DND-41 (cell line): ENCODE measurements at regions not wholly inside any gene's neighbourhood (a gene's known extent, or its start where the extent isn't known, plus 50 kb on each side); places are given as distances from the start of the nearest gene placed in this dataset.

ENCODE experiments used
- ATAC-seq: fragments of 200-7000 bp; cut with Tn5 transposase; 3 replicates; pipeline ENCODE4 v1.9.1; 2021; ENCODE audit warnings: low read depth; ENCODE audit not compliant: insufficient read depth
- DNase-seq: peaks from one replicate; pipeline ENCODE4 v3.0.0-alpha.2; 2020
- H2AFZ ChIP-seq: 2 replicates; pipeline ENCODE4 v1.6.0; 2012; ENCODE audit warnings: low read depth, low read length
- H3K27ac ChIP-seq: 2 replicates; pipeline ENCODE4 v1.5.1; 2012; ENCODE audit warnings: low read length, inconsistent platforms
- H3K27me3 ChIP-seq: fragments of 200-600 bp; sonication (generic); 2 replicates; pipeline ENCODE4 v1.6.0; 2012; ENCODE audit warnings: low read length, mild to moderate bottlenecking, inconsistent platforms; ENCODE audit not compliant: insufficient read depth, poor library complexity
- H3K36me3 ChIP-seq: 2 replicates; pipeline ENCODE4 v1.5.1; 2012; ENCODE audit warnings: low read length, inconsistent platforms; ENCODE audit not compliant: insufficient read depth
- H3K4me1 ChIP-seq: 2 replicates; pipeline ENCODE4 v1.5.1; 2012; ENCODE audit warnings: mild to moderate bottlenecking, low read length; ENCODE audit not compliant: insufficient read depth
- H3K4me2 ChIP-seq: 2 replicates; pipeline ENCODE4 v1.6.0; 2012; ENCODE audit warnings: mild to moderate bottlenecking, moderate library complexity, low read length, inconsistent platforms; ENCODE audit not compliant: insufficient read depth
- H3K4me3 ChIP-seq, 2 experiments: fragments of 200-600 bp in 1 of 2; shearing (Covaris generic) in 1 of 2; 2 replicates each; pipeline ENCODE4 v1.5.1; 2012 to 2016; ENCODE audit warnings: inconsistent platforms in 2 of 2, low read length in 2 of 2, mild to moderate bottlenecking in 2 of 2, low read depth in 1 of 2, moderate library complexity in 1 of 2
- H3K79me2 ChIP-seq: 2 replicates; pipeline ENCODE4 v1.6.0; 2012; ENCODE audit warnings: low read length, inconsistent platforms; ENCODE audit not compliant: insufficient read depth
- H3K9ac ChIP-seq: 2 replicates; pipeline ENCODE4 v1.6.0; 2012; ENCODE audit warnings: low read depth, mild to moderate bottlenecking, inconsistent platforms, low read length, moderate library complexity
- H3K9me3 ChIP-seq: 2 replicates; pipeline ENCODE4 v1.5.1; 2012; ENCODE audit warnings: low read length, moderate library complexity, mild to moderate bottlenecking, inconsistent platforms; ENCODE audit not compliant: insufficient read depth, severe bottlenecking
- H4K20me1 ChIP-seq: 2 replicates; pipeline ENCODE4 v1.6.0; 2012; ENCODE audit warnings: low read length; ENCODE audit not compliant: insufficient read depth
- EZH2 ChIP-seq: IDR thresholded peaks from 3 replicates; pipeline ENCODE4 v1.6.1; 2012; ENCODE audit warnings: borderline replicate concordance, low read depth, mild to moderate bottlenecking, moderate library complexity, low read length, inconsistent platforms; ENCODE audit not compliant: severe bottlenecking
- TF ChIP-seq, protein P1 (sequence below): IDR thresholded peaks from 2 replicates; pipeline ENCODE4 v1.5.1; 2012; ENCODE audit warnings: borderline replicate concordance, low read length, moderate library complexity, mild to moderate bottlenecking; ENCODE audit not compliant: poor library complexity, severe bottlenecking; ENCODE audit errors: extremely low read depth

DNA sequence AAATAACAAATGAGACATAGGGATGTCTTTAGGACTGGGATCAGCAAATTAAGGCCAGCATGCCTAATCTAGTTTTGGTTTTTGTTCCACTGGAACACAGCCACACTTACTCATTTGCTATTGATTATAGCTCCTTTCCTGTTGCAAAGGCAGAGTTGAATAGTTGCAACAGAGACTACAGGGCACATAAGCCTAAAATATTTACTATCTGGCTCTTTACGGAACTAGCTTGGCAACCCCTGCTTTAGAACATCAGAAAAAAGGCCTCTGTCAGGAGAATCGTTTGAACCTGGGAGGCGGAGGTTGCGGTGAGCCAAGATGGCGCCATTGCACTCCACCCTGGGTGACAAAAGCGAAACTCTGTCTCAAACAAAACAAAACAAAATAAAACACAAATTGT is 384.8 kb downstream of the ELAVL2 start:
- DNase-seq (no peak), ATAC-seq (no peak)
- no peaks in the 10 kb centered on the region for H3K4me1 ChIP-seq
- no peaks in the 10 kb centered on the region for H3K79me2 ChIP-seq
- no peak overlapping the region for H3K4me2 ChIP-seq
- H3K9me3 ChIP-seq, result no peaks in the 10 kb centered on the region
- H3K36me3 ChIP-seq, result no peaks in the 10 kb centered on the region
- H4K20me1 ChIP-seq, result no peaks in the 10 kb centered on the region
- no peak for TF ChIP-seq EZH2
- TF ChIP-seq, protein P1, sequence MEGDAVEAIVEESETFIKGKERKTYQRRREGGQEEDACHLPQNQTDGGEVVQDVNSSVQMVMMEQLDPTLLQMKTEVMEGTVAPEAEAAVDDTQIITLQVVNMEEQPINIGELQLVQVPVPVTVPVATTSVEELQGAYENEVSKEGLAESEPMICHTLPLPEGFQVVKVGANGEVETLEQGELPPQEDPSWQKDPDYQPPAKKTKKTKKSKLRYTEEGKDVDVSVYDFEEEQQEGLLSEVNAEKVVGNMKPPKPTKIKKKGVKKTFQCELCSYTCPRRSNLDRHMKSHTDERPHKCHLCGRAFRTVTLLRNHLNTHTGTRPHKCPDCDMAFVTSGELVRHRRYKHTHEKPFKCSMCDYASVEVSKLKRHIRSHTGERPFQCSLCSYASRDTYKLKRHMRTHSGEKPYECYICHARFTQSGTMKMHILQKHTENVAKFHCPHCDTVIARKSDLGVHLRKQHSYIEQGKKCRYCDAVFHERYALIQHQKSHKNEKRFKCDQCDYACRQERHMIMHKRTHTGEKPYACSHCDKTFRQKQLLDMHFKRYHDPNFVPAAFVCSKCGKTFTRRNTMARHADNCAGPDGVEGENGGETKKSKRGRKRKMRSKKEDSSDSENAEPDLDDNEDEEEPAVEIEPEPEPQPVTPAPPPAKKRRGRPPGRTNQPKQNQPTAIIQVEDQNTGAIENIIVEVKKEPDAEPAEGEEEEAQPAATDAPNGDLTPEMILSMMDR, result no peak
- no peak overlapping the region for H2AFZ ChIP-seq
- H3K27ac ChIP-seq, result no peak overlapping the region
- no peaks in the 10 kb centered on the region for H3K27me3 ChIP-seq
- H3K9ac ChIP-seq, result no peak overlapping the region
- H3K4me3 ChIP-seq, result no peak overlapping the region

DNA sequence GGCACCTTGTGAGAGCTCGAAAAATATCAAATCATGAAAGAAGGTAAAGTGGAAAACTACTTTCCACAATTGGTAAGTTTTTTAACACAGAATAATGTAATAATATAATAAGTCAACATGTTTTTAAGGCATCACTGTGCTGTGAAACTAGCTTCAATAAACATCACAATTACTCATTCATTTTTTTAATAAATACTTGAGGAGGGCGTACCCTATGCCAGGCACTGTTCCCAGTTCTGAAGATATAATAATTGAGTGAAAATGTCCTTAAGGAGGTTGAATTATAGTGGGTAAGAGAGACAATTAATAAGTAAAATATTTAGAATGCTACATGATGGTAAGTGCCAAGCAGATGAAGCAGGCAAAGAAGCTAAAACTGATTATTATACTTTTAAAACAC is 381.4 kb downstream of the ELAVL2 start:
- no peak overlapping the region for H2AFZ ChIP-seq
- H4K20me1 ChIP-seq, result no peaks in the 10 kb centered on the region
- no peak overlapping the region for H3K9ac ChIP-seq
- no peaks in the 10 kb centered on the region for H3K27me3 ChIP-seq
- H3K9me3 ChIP-seq, result no peaks in the 10 kb centered on the region
- no peaks in the 10 kb centered on the region for H3K79me2 ChIP-seq
- no peaks in the 10 kb centered on the region for H3K4me1 ChIP-seq
- no peak for DNase-seq
- no peak overlapping the region for H3K27ac ChIP-seq
- no peak for ATAC-seq
- no peaks in the 10 kb centered on the region for H3K36me3 ChIP-seq
- no peak overlapping the region for H3K4me3 ChIP-seq
- H3K4me2 ChIP-seq, result no peak overlapping the region
- TF ChIP-seq, protein P1, result no peak
- TF ChIP-seq EZH2, result no peak

DNA sequence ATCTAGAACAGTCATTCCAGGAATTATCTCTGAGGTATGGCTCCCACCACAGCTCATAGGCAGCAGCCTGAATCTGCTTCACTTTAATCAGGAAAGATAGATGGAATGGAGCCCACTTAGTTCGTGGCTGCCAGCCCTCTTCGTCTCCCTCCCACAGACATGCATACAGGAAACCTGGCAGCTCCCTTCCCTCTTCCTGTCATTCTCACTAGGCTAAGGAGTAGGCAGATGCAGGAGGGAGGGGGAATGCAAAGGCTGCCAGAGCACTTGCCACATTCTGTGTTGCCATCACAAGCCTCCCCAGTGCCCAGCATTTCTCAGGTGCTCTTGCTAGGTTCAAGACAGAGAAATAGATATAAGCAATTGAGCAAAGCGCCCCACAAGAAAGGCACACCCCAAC is 378.9 kb downstream of the ELAVL2 start:
- Histone ChIP-seq H3K27ac (no peak overlapping the region), H3K4me2 (no peak overlapping the region), H3K36me3 (no peaks in the 10 kb centered on the region), H3K79me2 (no peaks in the 10 kb centered on the region), H3K9me3 (no peaks in the 10 kb centered on the region), H3K27me3 (no peaks in the 10 kb centered on the region), H4K20me1 (no peaks in the 10 kb centered on the region), H3K9ac (no peak overlapping the region), H2AFZ (no peak overlapping the region), H3K4me1 (no peaks in the 10 kb centered on the region), H3K4me3 (no peak overlapping the region)
- TF ChIP-seq EZH2, result no peak
- TF ChIP-seq, protein P1, result no peak
- no peak for ATAC-seq
- no peak for DNase-seq

DNA sequence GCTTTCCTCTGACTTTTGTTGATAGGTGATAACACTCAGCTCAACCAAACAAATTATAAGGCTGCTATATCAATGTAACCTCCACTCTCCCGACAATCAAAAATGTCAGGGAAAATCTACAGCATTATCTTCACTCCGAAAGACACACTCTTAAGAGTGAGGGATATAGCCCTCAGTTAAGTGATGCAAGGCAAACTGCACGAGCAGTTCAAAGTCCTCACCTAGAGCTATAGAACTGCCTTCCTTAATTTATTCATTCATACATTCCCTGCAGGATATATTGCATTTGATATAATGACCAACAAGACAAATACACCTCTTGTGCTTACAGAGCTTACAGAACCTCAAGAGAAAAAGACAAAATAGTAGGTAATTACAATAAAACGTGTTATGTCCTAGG is 378.1 kb downstream of the ELAVL2 start:
- no peaks in the 10 kb centered on the region for H3K4me1 ChIP-seq
- no peaks in the 10 kb centered on the region for H3K27me3 ChIP-seq
- no peak for TF ChIP-seq EZH2
- TF ChIP-seq, protein P1, result no peak
- H3K27ac ChIP-seq, result no peak overlapping the region
- no peak overlapping the region for H3K9ac ChIP-seq
- H3K4me2 ChIP-seq, result no peak overlapping the region
- no peaks in the 10 kb centered on the region for H3K36me3 ChIP-seq
- no peaks in the 10 kb centered on the region for H4K20me1 ChIP-seq
- no peak overlapping the region for H3K4me3 ChIP-seq
- H2AFZ ChIP-seq, result no peak overlapping the region
- ATAC-seq (no peak), DNase-seq (no peak)
- H3K9me3 ChIP-seq, result no peaks in the 10 kb centered on the region
- H3K79me2 ChIP-seq, result no peaks in the 10 kb centered on the region
